ENCODE measurements at regions not wholly inside any gene's neighbourhood (a gene's known extent, or its start where the extent isn't known, plus 50 kb on each side); places are given as distances from the start of the nearest gene placed in this dataset.
"Not testable (repeated sequence)": the region's sequence is repeated elsewhere in the genome, so short reads cannot be mapped to it uniquely, and the experiment has no call there.

DNA sequence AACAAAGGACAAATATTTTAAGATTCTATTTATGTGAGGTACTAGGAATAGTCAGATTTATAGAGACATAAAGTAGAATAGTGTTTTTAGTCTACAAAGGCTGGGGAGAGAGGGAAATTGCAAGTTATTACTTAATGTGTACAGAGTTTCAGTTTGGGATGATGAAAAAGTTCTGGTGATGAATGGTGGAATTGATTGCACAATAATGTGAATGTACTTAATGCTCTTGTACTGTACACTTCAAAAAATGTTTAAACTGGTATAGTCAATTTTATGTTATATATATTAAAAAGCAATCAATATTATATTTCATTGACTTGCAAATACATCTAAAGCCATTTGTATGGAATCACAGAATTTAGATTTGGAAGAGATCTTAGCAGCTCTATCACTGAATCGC lies 213.4 kb downstream of the PPP1R3A start:
- no peak for DNase-seq

DNA sequence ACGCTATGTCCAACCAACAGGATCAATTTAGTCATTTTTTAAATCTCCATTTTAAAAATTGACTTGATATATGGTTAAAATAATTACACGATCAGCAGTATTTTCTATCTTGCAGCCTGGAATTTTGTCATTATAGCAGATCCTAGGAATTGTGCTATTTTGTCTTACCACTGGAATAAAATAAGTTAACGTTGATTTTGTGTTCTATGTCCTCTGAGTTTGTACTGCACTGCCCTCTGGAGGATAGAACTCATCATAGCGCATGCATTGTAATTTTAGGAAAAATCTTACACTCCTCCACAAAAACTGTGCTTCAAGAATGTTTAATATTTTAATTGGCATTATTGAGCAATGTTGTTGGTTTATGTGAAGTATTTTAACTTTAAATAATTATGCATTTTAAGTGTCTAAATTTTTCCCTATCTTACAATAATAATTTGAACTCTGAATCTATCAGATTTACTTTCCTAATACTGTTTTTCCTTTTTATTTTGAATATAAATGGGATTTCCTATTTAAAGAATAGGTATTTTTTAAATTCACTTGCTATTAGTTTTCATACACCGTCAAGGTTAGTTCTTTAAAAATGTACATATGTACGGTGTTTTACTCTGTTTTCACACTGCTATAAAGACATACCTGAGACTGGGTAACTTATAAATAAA lies 220.1 kb downstream of the PPP1R3A start:
- no peak for DNase-seq

- DNase-seq, result no peak
These were observed 224.7 kb downstream of the PPP1R3A start for GRCh38 chr7:113694149-113694548.

GRCh38 chr7:113684165-113684564 lies 234.6 kb downstream of the PPP1R3A start:
- DNase-seq, result no peak

GRCh38 chr7:113677811-113678210 lies 241.0 kb downstream of the PPP1R3A start:
- no peak for DNase-seq

DNA sequence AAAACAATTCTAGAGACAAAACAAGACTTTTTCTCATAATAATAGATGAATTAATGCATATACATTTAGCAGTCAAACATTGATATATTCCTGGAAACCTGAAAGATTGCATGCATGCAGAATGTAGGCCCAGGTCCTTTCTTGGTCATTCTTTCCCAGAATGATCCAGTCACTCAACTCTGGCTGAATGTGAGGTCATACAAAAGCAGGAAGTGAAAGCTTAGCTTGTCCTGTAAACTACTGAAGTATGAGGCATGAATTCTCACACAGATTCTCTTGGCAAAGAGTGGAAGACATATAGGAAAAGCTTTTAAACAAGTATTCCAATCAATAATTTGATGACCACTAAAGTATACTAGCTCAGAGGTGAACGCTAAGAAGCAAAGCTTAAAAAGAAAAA lies 253.9 kb downstream of the PPP1R3A start:
- DNase-seq, result no peak

- DNase-seq, result no peak
These were observed 259.4 kb downstream of the PPP1R3A start for GRCh38 chr7:113659416-113659815.

GRCh38 chr7:113657603-113658002 lies 261.2 kb downstream of the PPP1R3A start:
- DNase-seq, result no peak

DNA sequence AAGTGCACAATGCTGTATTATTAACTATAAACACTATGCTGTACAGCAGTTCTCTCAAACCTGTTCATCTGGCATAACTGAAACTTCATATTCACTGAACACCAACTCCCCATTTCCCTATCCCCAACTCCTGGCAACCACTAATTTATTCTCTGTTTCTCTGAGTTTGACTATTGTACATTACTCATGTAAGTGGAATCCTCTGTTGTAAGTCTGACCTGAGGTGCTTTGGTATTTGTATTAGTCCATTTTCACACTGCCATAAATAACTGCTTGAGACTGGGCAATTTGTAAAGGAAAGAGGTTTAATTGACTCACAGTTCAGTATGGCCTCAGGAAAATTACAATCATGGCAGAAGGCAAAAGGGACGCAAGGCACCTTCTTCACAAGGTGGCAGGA lies 266.3 kb downstream of the PPP1R3A start:
- DNase-seq, result no peak

DNA sequence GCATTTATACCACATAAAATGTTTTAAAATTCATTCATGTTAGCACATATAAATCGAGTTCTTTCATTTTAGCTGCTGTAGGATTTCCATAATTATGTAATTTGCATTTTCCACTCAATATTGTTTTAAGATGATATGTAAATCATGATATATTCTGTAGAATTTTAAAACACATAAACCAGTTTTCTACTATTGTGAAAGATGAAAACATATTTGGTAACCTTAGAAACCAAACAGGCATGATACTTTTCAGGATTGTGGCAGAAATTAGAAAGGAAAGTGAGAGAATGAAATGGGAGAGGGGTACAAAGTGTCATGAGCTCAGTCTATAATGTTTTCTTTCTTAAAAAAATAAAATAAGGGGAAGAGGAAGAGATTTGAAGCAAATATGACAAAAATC lies 269.3 kb downstream of the PPP1R3A start:
- DNase-seq, result no peak

GRCh38 chr7:113639221-113639620 lies 279.6 kb downstream of the PPP1R3A start:
- DNase-seq, result no peak

DNA sequence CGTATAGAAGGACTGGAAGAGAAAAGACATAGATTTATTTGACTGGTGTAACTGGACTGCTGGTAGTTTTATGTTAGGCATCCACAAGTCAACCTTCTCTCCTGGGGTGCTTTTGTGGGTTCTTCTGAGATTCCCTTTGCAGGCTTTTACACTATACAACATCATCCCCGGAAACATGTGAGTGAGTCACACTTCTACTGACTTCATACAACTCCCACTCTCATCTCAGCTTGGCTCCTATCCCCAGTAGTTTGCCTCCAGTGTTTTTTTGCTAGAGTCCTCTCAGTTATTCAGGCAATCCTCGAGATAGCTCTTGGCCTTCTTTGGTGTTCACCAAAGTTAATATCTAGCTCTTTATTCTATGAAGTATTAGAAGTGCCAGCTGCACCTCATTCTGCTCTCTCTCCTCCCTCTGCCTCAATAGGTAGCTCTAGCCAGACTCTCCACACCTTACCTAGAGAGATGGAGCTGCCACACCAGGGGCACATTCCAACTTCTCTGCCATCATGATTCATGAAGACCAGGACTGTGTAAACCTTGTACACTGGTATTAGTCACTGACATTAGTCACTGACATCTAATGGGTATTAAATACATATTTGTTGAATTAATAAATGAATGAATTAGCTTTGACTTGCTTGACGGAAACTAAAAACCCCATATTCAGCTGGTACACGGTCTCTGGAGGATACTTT lies 281.9 kb downstream of the PPP1R3A start:
- no peak for DNase-seq

DNA sequence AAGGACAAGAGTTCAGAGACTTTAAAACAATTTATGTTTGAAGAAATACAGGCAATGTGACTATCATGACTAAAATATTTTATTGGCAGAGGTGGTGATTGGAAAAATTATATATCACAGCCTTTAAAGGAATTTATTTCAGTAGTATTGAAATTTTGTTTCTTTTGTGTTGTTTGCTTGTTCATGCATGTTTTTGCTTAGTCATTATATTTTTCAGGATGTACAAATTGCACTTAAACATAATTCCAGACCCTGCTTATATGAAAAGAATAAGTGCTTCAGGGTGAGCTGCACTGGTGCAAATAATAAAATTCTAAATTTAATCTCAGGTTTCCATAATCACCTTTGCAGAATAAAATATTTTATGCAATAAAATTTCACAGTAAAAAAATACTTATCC lies 283.3 kb downstream of the PPP1R3A start:
- no peak for DNase-seq

DNA sequence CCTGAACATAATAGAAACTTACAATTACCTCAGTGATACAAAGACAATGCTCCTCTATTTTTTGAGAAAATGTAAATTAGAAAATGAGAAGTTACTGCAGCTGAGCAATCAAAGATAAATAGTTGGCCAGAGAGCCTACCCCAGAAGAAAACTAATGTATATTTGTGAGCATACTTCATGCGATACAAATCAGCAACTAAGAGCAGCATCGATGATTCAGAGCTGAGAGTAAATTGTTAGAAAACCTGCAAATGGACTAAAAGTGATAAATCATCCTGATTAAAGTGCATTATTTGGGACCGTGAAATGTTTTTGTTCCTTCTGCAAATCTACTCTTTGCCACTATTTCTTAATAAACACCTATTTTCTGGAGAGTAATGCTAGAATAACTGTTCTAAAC lies 285.7 kb downstream of the PPP1R3A start:
- DNase-seq, result no peak

GRCh38 chr7:113628948-113629847 lies 289.6 kb downstream of the PPP1R3A start:
- DNase-seq, result no peak

- no peak for DNase-seq
These were observed 293.2 kb downstream of the PPP1R3A start for GRCh38 chr7:113625494-113626102.

- DNase-seq, result no peak
These were observed 296.0 kb downstream of the PPP1R3A start for GRCh38 chr7:113622796-113623195.

GRCh38 chr7:113610572-113610971 lies 308.2 kb downstream of the PPP1R3A start:
- DNase-seq, result no peak

DNA sequence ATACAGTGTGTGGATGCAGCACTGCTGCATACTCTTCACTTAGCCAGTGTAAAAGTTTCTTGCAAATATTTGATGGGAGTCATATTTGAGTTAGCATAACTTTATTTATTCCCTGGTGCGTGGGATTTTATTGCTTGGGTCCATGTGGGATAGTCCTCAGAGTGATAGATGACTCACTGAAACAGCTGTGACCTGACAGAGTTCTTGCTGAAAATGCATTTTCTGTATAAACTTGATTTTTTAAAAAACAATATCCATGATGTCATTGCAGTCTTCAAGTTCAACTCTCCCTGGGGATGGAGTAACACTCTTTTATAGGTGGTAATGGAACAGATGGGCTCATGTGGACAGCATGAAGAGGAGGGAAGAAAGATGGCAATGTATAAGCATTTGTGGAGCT lies 310.0 kb downstream of the PPP1R3A start:
- no peak for DNase-seq

DNA sequence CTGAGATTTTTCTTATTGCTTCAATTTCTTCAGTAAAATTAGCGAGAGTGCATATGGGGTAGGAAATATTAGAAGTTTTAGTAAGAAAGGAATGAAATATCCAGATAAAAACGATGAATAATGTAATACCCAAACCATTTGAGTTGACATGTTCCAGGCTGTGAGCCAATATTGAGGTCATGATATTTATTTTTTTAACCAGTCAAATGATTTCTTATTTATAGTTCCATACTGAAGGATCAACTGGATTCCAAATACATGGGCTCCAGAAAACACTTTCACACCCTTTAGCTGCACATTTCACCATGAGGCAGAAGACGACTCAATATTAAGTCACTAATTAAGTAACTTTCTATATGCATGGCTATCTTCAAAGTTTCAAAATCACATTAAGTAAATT lies 312.5 kb downstream of the PPP1R3A start:
- no peak for DNase-seq

GRCh38 chr7:113600428-113600827 lies 318.4 kb downstream of the PPP1R3A start:
- not testable (repeated sequence) for DNase-seq

DNA sequence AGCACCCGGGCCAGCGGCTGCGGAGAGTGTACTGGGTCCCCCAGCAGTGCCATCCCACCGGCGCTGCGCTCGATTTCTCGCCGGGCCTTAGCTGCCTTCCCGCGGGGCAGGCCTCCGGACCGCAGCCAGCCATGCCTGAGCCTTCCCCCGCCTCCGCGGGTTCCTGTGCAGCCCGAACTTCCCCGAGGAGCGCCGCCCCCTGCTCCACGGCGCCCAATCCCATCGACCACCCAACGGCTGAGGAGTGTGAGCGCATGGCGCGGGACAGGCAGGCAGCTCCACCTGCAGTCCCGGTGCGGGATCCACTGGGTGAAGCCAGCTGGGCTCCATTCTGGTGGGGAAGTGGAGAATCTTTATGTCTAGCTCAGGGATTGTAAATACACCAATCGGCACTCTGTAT lies 325.4 kb downstream of the PPP1R3A start:
- DNase-seq, result not testable (repeated sequence)

DNA sequence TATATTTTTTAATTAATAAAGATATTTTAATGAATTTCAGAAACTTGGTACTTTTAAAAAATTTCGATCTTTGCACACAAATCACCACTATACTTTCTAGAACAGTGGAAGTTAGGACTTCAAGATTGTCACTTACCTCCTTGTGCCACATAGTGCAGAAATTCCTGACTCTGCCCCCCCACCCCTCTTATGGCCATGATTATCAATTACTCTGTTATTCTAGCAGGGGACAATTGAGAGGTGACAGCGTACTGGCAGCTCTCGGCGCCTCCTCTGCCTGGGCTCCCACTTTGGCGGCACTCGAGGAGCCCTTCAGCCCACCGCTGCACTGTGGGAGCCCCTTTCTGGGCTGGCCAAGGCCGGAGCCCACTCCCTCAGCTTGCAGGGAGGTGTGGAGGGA lies 325.9 kb downstream of the PPP1R3A start:
- not testable (repeated sequence) for DNase-seq
